K562 (cell line): ENCODE measurements at regions not wholly inside any gene's neighbourhood (a gene's known extent, or its start where the extent isn't known, plus 50 kb on each side); places are given as distances from the start of the nearest gene placed in this dataset.

Source experiments
- CHCHD3 ChIP-seq: fragments of 250-450 bp; sonication (Bioruptor Pico); IDR thresholded peaks from 2 replicates; pipeline ENCODE4 v2.1.2; 2022; ENCODE audit warnings: mild to moderate bottlenecking
- ZNF785 ChIP-seq: fragments of 250-450 bp; sonication (Bioruptor Pico); IDR thresholded peaks from 2 replicates; pipeline ENCODE4 v1.4.0; 2020; ENCODE audit warnings: mild to moderate bottlenecking
- TF ChIP-seq, protein P1 (sequence below), 2 experiments: IDR thresholded peaks; 2 replicates each; pipeline ENCODE4 v1.6.1; 2012; ENCODE audit warnings: improper control_type of control experiment in 2 of 2, low read depth in 2 of 2, low read length in 2 of 2, borderline replicate concordance in 1 of 2

DNA sequence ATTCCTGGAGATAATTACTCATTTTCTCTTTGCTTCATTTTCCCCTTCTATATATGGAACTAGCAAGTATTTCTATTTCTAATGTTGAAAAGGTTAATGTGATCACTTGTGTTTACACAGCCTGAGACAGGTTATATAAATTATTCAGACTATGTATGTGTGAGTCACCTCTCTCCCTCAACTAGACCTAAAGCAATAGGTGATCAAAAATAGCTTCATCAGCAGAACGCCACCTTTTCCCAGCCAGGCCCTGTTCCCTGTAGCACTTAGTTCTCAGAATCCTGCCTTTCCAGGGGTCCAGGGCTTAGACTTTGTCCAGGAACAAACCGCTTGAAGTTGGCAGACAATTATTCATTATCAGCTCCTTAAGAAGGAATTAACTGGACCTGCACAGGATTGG, 125.3 kb upstream of the EXOC2 start:
- TF ChIP-seq ZNF785 (no peak), CHCHD3 (no peak)
- TF ChIP-seq, protein P1, sequence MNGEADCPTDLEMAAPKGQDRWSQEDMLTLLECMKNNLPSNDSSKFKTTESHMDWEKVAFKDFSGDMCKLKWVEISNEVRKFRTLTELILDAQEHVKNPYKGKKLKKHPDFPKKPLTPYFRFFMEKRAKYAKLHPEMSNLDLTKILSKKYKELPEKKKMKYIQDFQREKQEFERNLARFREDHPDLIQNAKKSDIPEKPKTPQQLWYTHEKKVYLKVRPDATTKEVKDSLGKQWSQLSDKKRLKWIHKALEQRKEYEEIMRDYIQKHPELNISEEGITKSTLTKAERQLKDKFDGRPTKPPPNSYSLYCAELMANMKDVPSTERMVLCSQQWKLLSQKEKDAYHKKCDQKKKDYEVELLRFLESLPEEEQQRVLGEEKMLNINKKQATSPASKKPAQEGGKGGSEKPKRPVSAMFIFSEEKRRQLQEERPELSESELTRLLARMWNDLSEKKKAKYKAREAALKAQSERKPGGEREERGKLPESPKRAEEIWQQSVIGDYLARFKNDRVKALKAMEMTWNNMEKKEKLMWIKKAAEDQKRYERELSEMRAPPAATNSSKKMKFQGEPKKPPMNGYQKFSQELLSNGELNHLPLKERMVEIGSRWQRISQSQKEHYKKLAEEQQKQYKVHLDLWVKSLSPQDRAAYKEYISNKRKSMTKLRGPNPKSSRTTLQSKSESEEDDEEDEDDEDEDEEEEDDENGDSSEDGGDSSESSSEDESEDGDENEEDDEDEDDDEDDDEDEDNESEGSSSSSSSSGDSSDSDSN (IDR thresholded peaks at IDR 0.05; ENCODE audit: borderline replicate concordance in 1 of 2, low read depth in 2 of 2, low read length in 2 of 2): no peak
